MV-4-11 (cell line): ENCODE measurements at regions not wholly inside any gene's neighbourhood (a gene's known extent, or its start where the extent isn't known, plus 50 kb on each side); places are given as distances from the start of the nearest gene placed in this dataset.
"Not testable (repeated sequence)": the region's sequence is repeated elsewhere in the genome, so short reads cannot be mapped to it uniquely, and the experiment has no call there.

ENCODE experiments used
- DNase-seq: peaks from one replicate; lab custom pipeline; 2025; lab: John Stamatoyannopoulos, UW

- no peak for DNase-seq
Measured at GRCh38 chr10:53430974-53431373, 658.4 kb upstream of the MBL2 start.

- DNase-seq = no peak
Measured at GRCh38 chr10:53430127-53430891, 657.7 kb upstream of the MBL2 start.

- DNase-seq = no peak
Measured at GRCh38 chr10:53422223-53422888, 649.8 kb upstream of the MBL2 start.

GRCh38 chr10:53412651-53413050 lies 640.1 kb upstream of the MBL2 start:
- no peak for DNase-seq

- no peak for DNase-seq
Measured at GRCh38 chr10:53406532-53406931, 633.9 kb upstream of the MBL2 start.

- DNase-seq = no peak
Measured at GRCh38 chr10:53403688-53404087, 631.1 kb upstream of the MBL2 start.

- DNase-seq = no peak
Measured at GRCh38 chr10:53402594-53402993, 630.0 kb upstream of the MBL2 start.

GRCh38 chr10:53401536-53401935 lies 629.0 kb upstream of the MBL2 start:
- no peak for DNase-seq

GRCh38 chr10:53396876-53397275 lies 624.3 kb upstream of the MBL2 start:
- no peak for DNase-seq

- no peak for DNase-seq
Measured at GRCh38 chr10:53395449-53395848, 622.9 kb upstream of the MBL2 start.

- DNase-seq = no peak
Measured at GRCh38 chr10:53387562-53387961, 615.0 kb upstream of the MBL2 start.

- DNase-seq = no peak
Measured at GRCh38 chr10:53382543-53382942, 610.0 kb upstream of the MBL2 start.

- no peak for DNase-seq
Measured at GRCh38 chr10:53379956-53380355, 607.4 kb upstream of the MBL2 start.

- DNase-seq = no peak
Measured at GRCh38 chr10:53370347-53370746, 597.8 kb upstream of the MBL2 start.

- DNase-seq = no peak
Measured at GRCh38 chr10:53361936-53362335, 589.4 kb upstream of the MBL2 start.

GRCh38 chr10:53361281-53361680 lies 588.7 kb upstream of the MBL2 start:
- DNase-seq = no peak

- not testable (repeated sequence) for DNase-seq
Measured at GRCh38 chr10:53358978-53359377, 586.4 kb upstream of the MBL2 start.

GRCh38 chr10:53358536-53358935 lies 586.0 kb upstream of the MBL2 start:
- no peak for DNase-seq

- DNase-seq = no peak
Measured at GRCh38 chr10:53357587-53357986, 585.0 kb upstream of the MBL2 start.

GRCh38 chr10:53356616-53357349 lies 584.2 kb upstream of the MBL2 start:
- DNase-seq = no peak

GRCh38 chr10:53342531-53342930 lies 569.9 kb upstream of the MBL2 start:
- not testable (repeated sequence) for DNase-seq

GRCh38 chr10:53338199-53338598 lies 565.6 kb upstream of the MBL2 start:
- not testable (repeated sequence) for DNase-seq
